BJ (cell line): ENCODE measurements at regions not wholly inside any gene's neighbourhood (a gene's known extent, or its start where the extent isn't known, plus 50 kb on each side); places are given as distances from the start of the nearest gene placed in this dataset.

ENCODE experiments used
- CTCF ChIA-PET: fragments of 350-600 bp; formaldehyde crosslinking; extraction: SDS; loops from one replicate; lab custom pipeline; 2021; ENCODE audit warnings: antibody characterized with exemption, inconsistent platforms; lab: Yijun Ruan, JAX
- POLR2A ChIA-PET: fragments of 300-600 bp; sonication (Branson Sonifier 250); formaldehyde crosslinking; extraction: SDS; loops from one replicate; lab custom pipeline; 2021; ENCODE audit warnings: antibody characterized with exemption; lab: Charles Lee
- DNase-seq: peaks from one replicate; pipeline ENCODE4 v3.0.0-alpha.2; 2011; ENCODE audit warnings: low read depth
- H3K27me3 ChIP-seq: 2 replicates; pipeline ENCODE4 v1.6.0; 2011; ENCODE audit warnings: low read length; ENCODE audit not compliant: control insufficient read depth, insufficient read depth
- H3K36me3 ChIP-seq: 2 replicates; pipeline ENCODE4 v1.5.1; 2011; ENCODE audit warnings: low read length; ENCODE audit not compliant: control insufficient read depth, insufficient read depth
- H3K4me3 ChIP-seq: 2 replicates; pipeline ENCODE4 v1.5.1; 2011; ENCODE audit warnings: low read depth, mild to moderate bottlenecking, control low read depth, low read length
- CTCF ChIP-seq: IDR thresholded peaks from 2 replicates; pipeline ENCODE4 v1.5.1; 2011; ENCODE audit warnings: low read depth, mild to moderate bottlenecking, control low read depth, inconsistent platforms, low read length, moderate library complexity; ENCODE audit not compliant: insufficient read depth

GRCh38 chr2:207253666-207254345, 88.1 kb upstream of the KLF7 start:
- peak; percentile 87 for DNase-seq
- no peak for TF ChIP-seq CTCF
- POLR2A ChIA-PET = interaction anchor here (1.0 to 1.4 kb wide), 3 partner anchors 14 to 186 kb away, joined by 3 to 10 read pairs (median 6); partner anchors contain the start of gene KLF7
- no peaks in the 10 kb centered on the region for H3K27me3 ChIP-seq
- no peaks in the 10 kb centered on the region for H3K36me3 ChIP-seq
- no peak overlapping the region for H3K4me3 ChIP-seq
- CTCF ChIA-PET = interaction anchor here (0.6 to 1.2 kb wide), 5 partner anchors 14 to 220 kb away, joined by 3 read pairs; no protein-coding TSS in a partner anchor

GRCh38 chr2:207254591-207255464, 89.1 kb upstream of the KLF7 start:
- Histone ChIP-seq H3K27me3 (no peaks in the 10 kb centered on the region), H3K36me3 (no peaks in the 10 kb centered on the region), H3K4me3 (no peak overlapping the region)
- TF ChIP-seq CTCF = no peak
- POLR2A ChIA-PET = interaction anchor here (1.2 to 1.4 kb wide), 2 partner anchors 15 to 89 kb away, joined by 6 to 10 read pairs; partner anchors contain the start of gene KLF7
- CTCF ChIA-PET = no interaction called here
- no peak for DNase-seq

GRCh38 chr2:207255565-207256470, 90.1 kb upstream of the KLF7 start:
- Histone ChIP-seq H3K4me3 (no peak overlapping the region), H3K27me3 (no peaks in the 10 kb centered on the region), H3K36me3 (no peaks in the 10 kb centered on the region)
- TF ChIP-seq CTCF = no peak
- CTCF ChIA-PET = no interaction called here
- POLR2A ChIA-PET = no interaction called here
- DNase-seq = no peak

- TF ChIP-seq CTCF = no peak
- CTCF ChIA-PET = interaction anchor here (1.3 to 4.3 kb wide), 4 partner anchors 16 to 268 kb away, joined by 3 to 25 read pairs (median 8); partner anchors contain the start of gene KLF7
- H3K27me3 ChIP-seq = no peaks in the 10 kb centered on the region
- DNase-seq = no peak
- POLR2A ChIA-PET = interaction anchor here (1.2 to 2.7 kb wide), 2 partner anchors 17 to 91 kb away, joined by 4 to 10 read pairs; partner anchors contain the start of gene KLF7
- H3K4me3 ChIP-seq = no peak overlapping the region
- no peaks in the 10 kb centered on the region for H3K36me3 ChIP-seq
Measured at GRCh38 chr2:207256476-207257207, 90.9 kb upstream of the KLF7 start.
